SU-DHL-6 (cell line): ENCODE measurements at regions not wholly inside any gene's neighbourhood (a gene's known extent, or its start where the extent isn't known, plus 50 kb on each side); places are given as distances from the start of the nearest gene placed in this dataset.

ENCODE experiments used
- H2AFZ ChIP-seq: fragments of 200-600 bp; sonication (generic); 2 replicates; pipeline ENCODE4 v1.6.1; 2014; ENCODE audit warnings: low read depth, mild to moderate bottlenecking, moderate library complexity, mixed read lengths, antibody characterized with exemption, low read length; ENCODE audit not compliant: severe bottlenecking
- H3F3A ChIP-seq: fragments of 200-600 bp; shearing (Covaris generic); 2 replicates; pipeline ENCODE4 v1.6.0; 2016; ENCODE audit warnings: antibody characterized with exemption, mild to moderate bottlenecking; ENCODE audit not compliant: insufficient read depth
- H3K27ac ChIP-seq: fragments of 200-600 bp; sonication (generic); 2 replicates; pipeline ENCODE4 v1.5.1; 2016; ENCODE audit warnings: low read depth, mild to moderate bottlenecking, low read length, moderate library complexity, mixed read lengths
- H3K27me3 ChIP-seq: fragments of 200-600 bp; sonication (generic), shearing (Covaris generic); 2 replicates; pipeline ENCODE4 v1.6.0; 2014; ENCODE audit warnings: mild to moderate bottlenecking, low read length
- H3K36me3 ChIP-seq: fragments of 200-600 bp; sonication (generic); 2 replicates; pipeline ENCODE4 v1.6.1; 2014; ENCODE audit warnings: mild to moderate bottlenecking, low read length, mixed read lengths
- H3K4me2 ChIP-seq: fragments of 300-600, 200-600 bp; shearing (Covaris generic), sonication (generic); 2 replicates; pipeline ENCODE4 v1.6.0; 2014; ENCODE audit warnings: low read length, low read depth, mild to moderate bottlenecking; ENCODE audit not compliant: poor library complexity, severe bottlenecking
- H3K4me3 ChIP-seq: fragments of 200-600 bp; sonication (generic); 2 replicates; pipeline ENCODE4 v1.5.1; 2014; ENCODE audit warnings: antibody characterized with exemption, low read length, mild to moderate bottlenecking, mixed read lengths; ENCODE audit not compliant: insufficient read depth, poor library complexity, severe bottlenecking
- H3K79me2 ChIP-seq: fragments of 200-600 bp; sonication (generic); 2 replicates; pipeline ENCODE4 v1.6.1; 2014; ENCODE audit warnings: mild to moderate bottlenecking, low read length, moderate library complexity; ENCODE audit not compliant: insufficient read depth
- H3K9ac ChIP-seq: fragments of 200-600 bp; sonication (generic); 2 replicates; pipeline ENCODE4 v1.7.0; 2014; ENCODE audit warnings: mild to moderate bottlenecking, low read length
- H3K9me2 ChIP-seq: fragments of 200-600 bp; sonication (generic); replicated peaks from 2 replicates; pipeline ENCODE4 v1.6.1; 2014; ENCODE audit warnings: low read length; ENCODE audit not compliant: insufficient read depth
- H3K9me3 ChIP-seq: fragments of 200-600 bp; sonication (generic); 2 replicates; pipeline ENCODE4 v1.6.1; 2014; ENCODE audit warnings: low read length, mixed read lengths; ENCODE audit not compliant: insufficient read depth
- H4K20me1 ChIP-seq: fragments of 200-600 bp; sonication (generic); 2 replicates; pipeline ENCODE4 v1.6.1; 2014; ENCODE audit warnings: low read depth, mild to moderate bottlenecking, antibody characterized with exemption, low read length, moderate library complexity, mixed read lengths
- EZH2phosphoT487 ChIP-seq: fragments of 200-600 bp; sonication (generic), shearing (Covaris generic); conservative IDR thresholded peaks from 2 replicates; pipeline ENCODE4 v1.6.1; 2018; ENCODE audit warnings: mild to moderate bottlenecking, antibody characterized with exemption, low read length, moderate library complexity, mixed read lengths
- TF ChIP-seq, protein P1 (sequence below): fragments of 200-600 bp; sonication (generic); IDR thresholded peaks from one replicate; pipeline ENCODE4 v1.5.1; 2017; ENCODE audit warnings: antibody characterized with exemption, mild to moderate bottlenecking, low read length, moderate library complexity; ENCODE audit not compliant: insufficient read depth, poor library complexity, severe bottlenecking

DNA sequence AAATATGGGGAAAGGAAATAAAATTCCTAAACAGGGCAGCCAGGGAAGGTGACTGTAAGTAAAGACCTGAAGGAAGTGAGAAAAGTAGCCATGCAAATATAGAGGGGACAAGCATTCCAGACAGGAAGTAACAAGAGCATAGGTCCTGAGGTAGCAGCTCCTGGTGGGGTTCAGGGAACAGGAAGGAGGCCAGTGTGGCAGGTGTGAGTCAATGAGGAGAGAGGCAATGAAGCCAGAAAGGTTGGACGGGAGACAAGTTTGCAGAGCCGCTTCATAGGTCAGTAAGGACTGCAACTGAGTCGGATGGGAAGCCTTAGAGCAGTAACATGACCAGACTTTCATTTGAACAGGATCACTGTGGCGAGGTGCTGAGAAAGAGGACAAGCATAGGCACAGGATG lies 150.9 kb downstream of the METTL4 start:
- H2AFZ ChIP-seq: no peak overlapping the region
- H3K4me3 ChIP-seq: no peak overlapping the region
- H3K9me2 ChIP-seq: no peaks in the 10 kb centered on the region
- H3F3A ChIP-seq: no peaks in the 10 kb centered on the region
- no peak overlapping the region for H3K9ac ChIP-seq
- no peak overlapping the region for H3K4me2 ChIP-seq
- no peak overlapping the region for H3K27ac ChIP-seq
- no peaks in the 10 kb centered on the region for H3K36me3 ChIP-seq
- no peaks in the 10 kb centered on the region for H3K79me2 ChIP-seq
- no peaks in the 10 kb centered on the region for H3K9me3 ChIP-seq
- H3K27me3 ChIP-seq: no peaks in the 10 kb centered on the region
- TF ChIP-seq, protein P1, sequence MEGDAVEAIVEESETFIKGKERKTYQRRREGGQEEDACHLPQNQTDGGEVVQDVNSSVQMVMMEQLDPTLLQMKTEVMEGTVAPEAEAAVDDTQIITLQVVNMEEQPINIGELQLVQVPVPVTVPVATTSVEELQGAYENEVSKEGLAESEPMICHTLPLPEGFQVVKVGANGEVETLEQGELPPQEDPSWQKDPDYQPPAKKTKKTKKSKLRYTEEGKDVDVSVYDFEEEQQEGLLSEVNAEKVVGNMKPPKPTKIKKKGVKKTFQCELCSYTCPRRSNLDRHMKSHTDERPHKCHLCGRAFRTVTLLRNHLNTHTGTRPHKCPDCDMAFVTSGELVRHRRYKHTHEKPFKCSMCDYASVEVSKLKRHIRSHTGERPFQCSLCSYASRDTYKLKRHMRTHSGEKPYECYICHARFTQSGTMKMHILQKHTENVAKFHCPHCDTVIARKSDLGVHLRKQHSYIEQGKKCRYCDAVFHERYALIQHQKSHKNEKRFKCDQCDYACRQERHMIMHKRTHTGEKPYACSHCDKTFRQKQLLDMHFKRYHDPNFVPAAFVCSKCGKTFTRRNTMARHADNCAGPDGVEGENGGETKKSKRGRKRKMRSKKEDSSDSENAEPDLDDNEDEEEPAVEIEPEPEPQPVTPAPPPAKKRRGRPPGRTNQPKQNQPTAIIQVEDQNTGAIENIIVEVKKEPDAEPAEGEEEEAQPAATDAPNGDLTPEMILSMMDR: no peak
- TF ChIP-seq EZH2phosphoT487: no peak
- no peaks in the 10 kb centered on the region for H4K20me1 ChIP-seq

DNA sequence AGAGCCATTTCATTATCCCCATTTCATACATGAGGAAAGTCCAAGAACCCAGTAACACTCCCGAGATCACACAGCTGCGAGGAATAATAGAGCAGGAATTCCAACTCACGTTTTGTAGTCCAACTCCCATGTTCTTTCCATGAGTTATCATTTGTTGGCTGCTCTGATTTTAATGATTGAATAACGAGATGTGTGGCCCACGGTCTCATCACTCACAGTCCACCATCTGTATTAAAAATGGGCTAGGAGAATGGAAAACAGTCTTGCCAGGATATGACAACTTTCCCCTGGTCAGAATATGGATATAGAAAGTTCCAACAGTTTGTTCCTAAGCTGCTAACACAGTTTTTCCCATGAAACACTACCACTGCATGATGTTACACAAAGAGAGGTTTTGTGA lies 147.5 kb downstream of the METTL4 start:
- H3K9me2 ChIP-seq: no peaks in the 10 kb centered on the region
- no peak overlapping the region for H3K9ac ChIP-seq
- no peak overlapping the region for H3K27ac ChIP-seq
- no peaks in the 10 kb centered on the region for H4K20me1 ChIP-seq
- no peaks in the 10 kb centered on the region for H3K36me3 ChIP-seq
- no peaks in the 10 kb centered on the region for H3K27me3 ChIP-seq
- no peaks in the 10 kb centered on the region for H3K9me3 ChIP-seq
- no peak overlapping the region for H2AFZ ChIP-seq
- TF ChIP-seq, protein P1: no peak
- TF ChIP-seq EZH2phosphoT487: no peak
- no peak overlapping the region for H3K4me3 ChIP-seq
- H3K79me2 ChIP-seq: no peaks in the 10 kb centered on the region
- H3K4me2 ChIP-seq: no peak overlapping the region
- H3F3A ChIP-seq: no peaks in the 10 kb centered on the region

DNA sequence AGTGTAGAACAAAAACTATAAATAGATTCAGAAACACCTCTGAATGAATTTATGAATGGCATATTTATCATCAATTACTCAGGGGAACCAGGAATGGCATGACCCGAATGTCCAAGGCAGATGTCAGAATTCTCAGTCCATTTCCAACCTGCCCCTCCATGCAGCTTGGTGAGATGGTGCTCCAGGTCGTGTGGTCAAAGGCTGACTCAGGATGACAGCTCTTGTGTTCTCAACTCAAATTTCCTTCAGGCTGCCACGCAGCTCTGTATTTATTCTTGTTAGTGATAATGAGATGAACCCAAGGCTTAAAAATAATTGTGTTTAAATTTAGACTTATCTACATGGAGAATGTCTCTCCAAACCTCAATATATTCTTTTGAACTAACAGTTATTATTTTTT lies 146.9 kb downstream of the METTL4 start:
- no peak for TF ChIP-seq EZH2phosphoT487
- TF ChIP-seq, protein P1: no peak

More for the DNA sequence above, 146.9 kb downstream of the METTL4 start:
- Histone ChIP-seq H4K20me1 (no peaks in the 10 kb centered on the region), H3K4me2 (no peak overlapping the region), H3K27me3 (no peaks in the 10 kb centered on the region), H3K9ac (no peak overlapping the region), H3K9me2 (no peaks in the 10 kb centered on the region), H3K27ac (no peak overlapping the region), H3K79me2 (no peaks in the 10 kb centered on the region), H3F3A (no peaks in the 10 kb centered on the region), H3K9me3 (no peaks in the 10 kb centered on the region), H3K36me3 (no peaks in the 10 kb centered on the region), H2AFZ (no peak overlapping the region), H3K4me3 (no peak overlapping the region)
